CD4-positive, alpha-beta T cell treated with Interleukin-15 for 4 hours (primary cell): ENCODE measurements at regions not wholly inside any gene's neighbourhood (a gene's known extent, or its start where the extent isn't known, plus 50 kb on each side); places are given as distances from the start of the nearest gene placed in this dataset.

Experiments used
- DNase-seq: peaks from one replicate; pipeline ENCODE4 v3.0.0-alpha.2; 2020; ENCODE audit warnings: low spot score

DNA sequence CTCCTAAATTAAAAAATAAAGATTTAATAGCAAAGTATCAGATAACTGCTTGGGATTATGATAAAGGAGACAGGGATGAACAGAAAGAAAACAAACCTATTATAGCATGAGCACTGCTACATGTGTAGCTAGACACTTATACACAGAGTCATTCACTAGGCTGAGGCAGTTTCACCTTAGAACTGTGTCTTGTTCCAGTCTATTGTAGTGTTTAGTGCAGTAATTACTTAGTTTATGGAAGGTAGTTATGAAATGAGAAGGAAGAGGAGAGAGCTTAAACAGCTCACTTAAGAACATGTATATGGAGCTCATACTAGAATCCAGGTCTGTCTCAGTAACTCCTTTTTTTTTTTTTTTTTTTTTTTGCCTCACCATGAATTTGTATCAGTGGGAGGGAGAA lies 441.4 kb downstream of the PDCD6IP start:
- no peak for DNase-seq

DNA sequence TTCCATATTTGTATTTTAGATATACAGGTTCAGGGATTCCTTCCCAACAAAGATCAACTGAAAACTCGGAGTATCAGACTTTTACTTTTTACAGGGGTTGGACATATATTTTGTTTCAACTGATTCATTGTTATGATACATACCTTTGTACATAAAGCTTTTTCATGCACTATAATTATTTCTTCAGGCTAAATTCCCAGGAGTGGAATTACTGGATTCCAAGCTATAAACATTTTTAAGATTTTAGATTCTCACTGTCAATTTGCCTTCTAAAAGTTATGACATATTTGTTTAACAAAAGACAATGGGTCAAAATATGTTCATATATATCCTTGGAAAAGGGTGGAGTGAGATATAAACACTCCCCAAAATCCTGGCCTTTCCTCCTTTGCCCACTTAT lies 449.0 kb downstream of the PDCD6IP start:
- no peak for DNase-seq

DNA sequence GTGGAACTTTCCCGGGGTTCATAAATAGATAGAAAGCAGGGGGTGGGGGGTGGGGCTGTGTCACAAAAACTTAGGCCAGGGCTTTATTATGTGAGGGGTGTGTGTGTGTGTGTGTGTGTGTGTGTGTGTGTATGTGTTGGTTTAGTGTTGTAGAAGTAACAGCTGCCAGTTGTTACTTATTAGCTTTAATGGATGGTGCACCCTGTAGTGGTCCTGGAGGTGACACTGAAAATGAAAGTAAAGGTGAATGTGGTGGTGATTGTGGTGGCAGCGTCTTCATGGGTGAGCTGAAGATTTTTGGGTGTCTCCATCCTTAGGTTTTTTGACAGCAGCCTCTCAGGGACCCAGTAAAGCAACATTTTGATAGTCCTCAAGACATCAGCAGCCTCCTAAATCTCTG lies 449.9 kb downstream of the PDCD6IP start:
- DNase-seq, result no peak

DNA sequence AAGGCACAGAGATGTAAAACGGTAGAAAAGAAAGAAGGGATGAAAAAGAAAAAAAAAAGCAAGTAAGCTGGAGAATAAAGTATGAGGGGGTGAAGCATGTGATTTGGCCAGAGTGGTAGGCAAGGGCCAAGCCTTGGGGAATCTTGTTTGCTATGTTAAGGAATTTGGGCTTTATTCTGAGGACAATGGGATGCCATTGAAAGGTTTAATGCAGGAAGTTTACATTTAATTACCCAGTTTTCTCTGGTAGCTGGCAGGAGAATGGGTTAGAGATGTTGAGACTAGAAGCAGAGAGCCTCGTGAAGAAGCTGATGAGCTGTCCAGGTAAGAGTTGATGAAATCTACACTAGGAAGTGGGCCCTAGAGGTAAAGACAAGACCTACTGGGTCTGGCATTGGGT lies 455.9 kb downstream of the PDCD6IP start:
- DNase-seq, result no peak

DNA sequence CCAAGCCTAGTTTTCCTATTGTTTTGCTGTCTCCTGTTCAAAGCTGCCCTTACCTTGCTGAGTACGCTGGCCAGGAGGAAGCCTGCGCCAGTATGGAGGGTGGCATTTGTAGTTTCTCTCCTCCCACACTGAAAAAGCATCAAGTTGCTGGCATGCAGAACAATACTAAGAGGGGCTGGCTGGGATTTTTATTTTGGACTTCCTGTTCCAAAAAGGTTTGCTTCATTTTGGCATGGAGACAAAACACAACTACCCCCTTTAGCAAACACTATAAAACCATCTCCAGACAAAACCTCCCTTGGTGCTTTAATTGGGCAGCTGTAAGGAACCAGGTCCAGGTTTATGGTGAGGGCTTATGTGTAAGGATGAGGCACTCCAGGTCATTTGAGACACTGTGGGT lies 457.6 kb downstream of the PDCD6IP start:
- DNase-seq, result no peak

DNA sequence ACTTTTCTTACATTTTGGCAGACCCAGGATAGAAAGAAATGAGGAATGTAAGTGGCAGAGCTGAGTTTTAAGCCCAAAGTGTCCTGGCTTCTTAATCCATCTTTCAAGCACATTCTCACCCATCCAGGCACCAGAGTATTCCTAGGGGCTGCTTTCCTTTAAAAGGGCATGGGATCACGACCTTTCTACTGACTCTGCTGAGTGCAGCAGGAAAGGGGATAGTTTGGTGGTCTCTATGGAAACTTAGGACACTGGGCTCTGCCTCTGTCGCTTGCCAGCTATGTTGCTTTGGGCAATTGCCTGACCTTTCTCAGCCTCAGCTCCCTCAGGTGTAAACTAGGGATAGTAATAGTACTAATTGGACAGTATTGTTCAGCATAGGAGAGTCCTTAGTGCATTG lies 458.4 kb downstream of the PDCD6IP start:
- DNase-seq, result no peak

DNA sequence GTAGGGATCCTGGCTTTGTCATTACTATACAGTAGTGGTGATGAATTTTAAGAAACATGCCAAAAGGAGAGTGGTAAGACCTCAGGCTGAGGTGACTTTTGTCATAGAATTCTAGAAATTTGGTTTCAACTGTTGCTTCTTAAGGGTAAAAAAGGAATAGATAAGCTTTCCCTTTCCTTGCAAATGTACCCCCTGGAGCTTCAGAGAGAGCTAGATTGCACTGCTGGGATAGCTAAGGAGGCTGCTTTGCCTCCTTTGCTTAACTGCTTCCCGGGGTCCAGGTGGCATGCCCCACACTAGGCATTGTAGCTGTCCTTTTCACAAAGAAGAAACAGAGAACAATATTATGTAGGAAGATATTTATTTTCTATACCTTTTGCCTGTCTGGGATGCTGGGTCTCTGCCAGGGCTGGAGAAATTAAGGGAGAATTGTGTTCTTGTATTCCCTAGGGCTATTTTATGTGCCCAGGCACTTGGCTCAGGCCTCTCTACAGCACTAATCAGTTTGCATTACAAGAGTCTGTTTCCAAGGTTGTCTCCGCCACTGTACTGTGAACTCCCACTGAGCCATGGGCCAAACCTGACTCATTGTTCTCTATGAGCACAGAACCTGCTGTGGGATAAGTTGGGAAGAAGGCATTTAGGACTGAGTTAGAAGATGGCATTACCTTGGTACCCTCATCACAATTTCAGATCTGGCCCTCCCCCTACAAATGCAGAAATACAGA lies 460.0 kb downstream of the PDCD6IP start:
- no peak for DNase-seq

DNA sequence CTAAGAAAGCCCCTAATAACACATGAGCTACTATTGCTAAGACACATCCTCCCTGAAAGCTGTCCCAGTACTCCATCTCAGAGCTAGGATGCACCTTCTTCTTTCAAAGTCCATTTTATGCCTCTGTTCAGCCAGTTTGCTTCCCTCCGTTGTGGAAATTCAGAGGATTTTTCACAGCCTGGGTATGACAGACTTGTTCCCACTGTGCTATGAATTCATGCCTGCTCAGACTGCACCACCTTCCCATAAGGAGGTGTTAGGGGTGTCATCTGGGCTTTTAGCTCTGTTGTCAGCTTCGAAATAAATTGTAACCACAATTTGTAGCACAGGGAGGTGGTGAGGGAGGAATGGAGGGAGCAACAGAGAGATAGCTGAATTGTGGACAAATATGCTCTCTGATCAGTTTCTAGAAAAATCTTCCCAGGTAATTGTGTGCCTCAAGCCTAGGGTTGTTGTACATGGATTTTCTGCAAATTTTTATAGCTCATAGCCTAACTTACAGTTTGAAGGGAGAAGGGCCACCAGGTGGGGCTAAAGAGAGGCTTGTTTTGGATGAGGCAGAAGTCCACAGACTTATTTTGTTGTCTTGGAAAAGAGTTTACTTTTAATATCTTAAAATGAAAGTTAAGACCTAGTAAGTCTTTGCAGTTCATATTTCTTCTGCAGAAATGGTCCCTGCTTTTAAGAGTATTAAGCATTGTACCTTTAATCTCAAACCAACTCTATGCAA lies 462.0 kb downstream of the PDCD6IP start:
- no peak for DNase-seq

DNA sequence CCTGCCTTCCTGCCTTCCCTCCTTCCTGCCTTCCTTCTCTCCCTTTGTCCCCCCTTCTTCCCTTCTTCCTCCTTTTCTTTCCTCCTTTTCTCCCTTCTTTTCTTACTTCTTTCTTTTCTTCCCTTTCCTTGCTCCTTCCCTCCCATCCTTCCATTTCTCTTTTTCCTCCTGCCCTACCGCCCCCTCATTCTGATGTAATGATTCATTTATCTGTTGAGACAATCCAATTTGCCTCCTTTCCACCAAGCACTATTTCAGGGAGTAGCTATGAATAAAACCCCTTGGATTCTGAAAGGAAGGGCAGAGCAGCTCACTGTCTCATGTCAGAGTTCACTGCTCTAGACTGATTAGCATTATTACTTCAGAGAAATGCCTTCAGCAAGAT lies 462.6 kb downstream of the PDCD6IP start:
- DNase-seq, result no peak

DNA sequence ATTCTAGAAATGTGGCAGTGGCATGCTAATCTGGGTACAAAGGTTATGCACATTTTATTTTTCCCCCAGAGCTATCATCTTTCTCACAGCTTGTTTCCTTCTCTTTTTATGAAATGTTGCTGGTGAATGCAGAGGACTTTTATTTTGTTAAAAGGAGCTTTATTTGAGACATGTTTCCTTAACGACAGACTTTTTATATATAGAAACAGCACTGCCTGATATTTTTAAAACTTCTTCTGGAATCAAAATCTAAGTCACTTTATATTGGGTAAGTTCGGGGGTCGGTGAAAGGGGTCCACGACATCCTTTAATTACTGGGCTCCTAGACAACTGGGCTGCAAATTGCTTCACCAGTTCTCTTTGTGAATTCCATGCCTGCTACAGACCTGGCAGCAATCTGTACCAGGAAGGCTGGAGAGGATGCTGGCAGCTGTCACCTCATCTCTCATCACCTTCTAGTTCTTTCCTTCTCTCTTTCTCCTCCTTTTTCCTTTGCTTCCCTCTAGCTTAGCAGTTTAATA lies 464.7 kb downstream of the PDCD6IP start:
- DNase-seq, result no peak

DNA sequence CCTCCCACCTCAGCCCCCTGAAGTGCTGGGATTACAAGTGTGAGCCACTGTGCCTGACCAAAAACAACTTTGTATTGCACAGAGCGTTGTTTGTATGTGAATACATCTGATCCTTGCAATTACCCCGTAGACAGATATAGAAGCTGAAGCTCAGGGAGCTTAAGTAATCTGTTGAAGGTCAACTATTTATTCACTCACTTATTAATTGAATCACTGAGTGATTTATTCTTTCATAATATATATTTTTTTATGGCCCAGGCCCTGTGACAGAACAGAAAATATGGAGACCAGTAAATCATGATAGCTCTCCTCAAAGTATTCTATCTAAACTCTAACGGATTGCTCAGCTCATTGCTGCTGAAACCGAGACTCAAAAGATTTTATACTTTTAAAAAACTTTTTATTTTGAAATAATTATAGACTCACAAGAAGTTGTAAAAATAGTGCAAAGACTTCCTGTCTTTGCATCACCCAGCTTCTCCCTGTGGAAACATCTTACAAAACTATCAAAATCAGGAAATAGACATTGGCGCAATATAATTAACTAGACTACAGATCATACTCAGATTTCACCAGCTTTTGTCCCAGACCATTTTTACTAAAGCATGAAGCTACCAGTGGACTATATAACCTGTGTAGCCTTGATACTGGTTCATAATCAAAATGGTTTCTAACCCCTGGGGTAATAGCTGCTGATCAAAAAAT lies 466.1 kb downstream of the PDCD6IP start:
- DNase-seq, result no peak

DNA sequence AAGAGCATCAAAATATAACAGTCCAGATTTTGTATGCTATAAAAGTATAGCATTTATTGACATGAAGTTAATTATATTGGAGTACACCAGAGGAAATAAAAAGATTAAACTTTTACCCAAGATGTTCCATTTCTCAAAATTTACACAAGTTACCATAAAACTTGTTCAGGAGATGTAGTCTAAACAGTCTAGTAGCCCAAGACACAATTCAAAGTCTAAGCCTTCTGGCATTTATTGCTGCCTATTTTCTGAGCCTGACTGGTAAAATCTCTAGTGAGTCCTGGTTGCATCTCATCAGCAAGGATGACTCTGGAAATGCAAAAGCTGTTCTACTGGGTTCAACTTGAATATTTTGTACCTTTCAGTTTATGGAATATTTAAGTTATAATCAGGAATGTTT lies 468.7 kb downstream of the PDCD6IP start:
- DNase-seq, result no peak

DNA sequence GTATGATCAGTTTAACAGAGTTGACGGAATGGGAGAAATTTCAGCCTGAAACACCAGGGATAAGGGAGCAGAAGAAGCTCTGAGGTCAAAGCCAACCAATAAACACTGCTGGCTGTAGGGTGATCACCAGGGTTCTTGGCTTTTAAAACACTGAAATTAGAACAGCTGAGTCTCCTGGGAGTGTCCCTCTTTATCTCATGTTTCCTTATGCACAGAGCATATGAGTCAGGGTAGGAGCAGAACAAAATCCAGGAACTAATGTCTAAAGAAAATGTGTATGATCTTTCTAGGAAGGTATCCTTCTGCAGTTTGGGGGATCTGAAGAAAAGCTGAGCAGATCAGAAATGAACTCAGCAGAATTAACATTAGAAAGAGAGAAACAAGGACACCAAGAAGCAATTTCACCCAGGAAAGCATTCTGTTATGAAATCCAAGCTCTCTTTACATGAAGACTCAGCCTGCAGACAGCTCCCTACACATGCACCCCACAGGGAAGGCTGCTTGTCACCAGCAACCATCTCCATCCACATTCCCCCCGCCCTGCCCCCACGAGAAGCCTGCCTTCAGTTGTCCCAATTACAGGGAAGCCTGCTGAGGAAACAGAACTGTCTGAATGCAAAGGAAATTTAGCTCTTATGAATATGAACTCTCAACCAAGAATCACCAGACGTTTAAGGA lies 469.7 kb downstream of the PDCD6IP start:
- DNase-seq, result no peak

DNA sequence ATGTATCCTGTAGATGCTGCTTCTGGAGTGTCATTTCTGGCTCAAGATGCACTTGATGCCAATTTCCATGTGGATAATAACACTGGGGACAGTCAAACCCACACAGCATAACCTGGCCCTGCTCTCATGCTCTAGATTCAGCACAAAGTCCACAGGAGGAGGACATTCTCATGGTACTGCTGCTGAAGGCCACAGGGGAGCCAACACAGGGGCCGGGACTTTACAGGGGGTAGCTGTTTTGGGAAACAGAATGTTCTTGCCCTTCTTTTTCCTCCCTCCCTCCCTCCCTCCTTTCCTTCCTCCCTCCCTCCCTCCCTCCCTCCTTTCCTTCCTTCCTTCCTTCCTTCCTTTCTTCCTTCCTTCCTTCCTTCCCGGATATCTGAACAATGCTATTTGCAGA lies 477.4 kb downstream of the PDCD6IP start:
- no peak for DNase-seq

DNA sequence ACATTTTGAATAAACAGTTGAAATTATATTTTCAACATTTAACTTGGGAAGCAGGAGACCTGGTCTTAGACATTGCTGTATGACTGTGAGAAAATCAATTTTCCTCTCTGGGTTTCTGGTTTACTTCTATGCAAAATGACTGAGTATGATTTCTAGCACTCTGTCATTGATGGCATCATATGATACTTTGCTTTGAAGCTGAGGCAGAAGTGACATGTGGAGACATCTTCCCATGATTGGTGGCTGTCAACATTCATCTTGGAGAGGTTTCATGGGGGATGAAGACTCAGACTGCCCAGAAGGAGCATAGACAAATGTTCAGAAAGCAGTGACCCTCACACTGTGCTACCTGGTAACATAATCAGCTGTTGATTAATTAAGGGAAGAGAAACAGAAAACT lies 477.9 kb downstream of the PDCD6IP start:
- DNase-seq, result no peak

DNA sequence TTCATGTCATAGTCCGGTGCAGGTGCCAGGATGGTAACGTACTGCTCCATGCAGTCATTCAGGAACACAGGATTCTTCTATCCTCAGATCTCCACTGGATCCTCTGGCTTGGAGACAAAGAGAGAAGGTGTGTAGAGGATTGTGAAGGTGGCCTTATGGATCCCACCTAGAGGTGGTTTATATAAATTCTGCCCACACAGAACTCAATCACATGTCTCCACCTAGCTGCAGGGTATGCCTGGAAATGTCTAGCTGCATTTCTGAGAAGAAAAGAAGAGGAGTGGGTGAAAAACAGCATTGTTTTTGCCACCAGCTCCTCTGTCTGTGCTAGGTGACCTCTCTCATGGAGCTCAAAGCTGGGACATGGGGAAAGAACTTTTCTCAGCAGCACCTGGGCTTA lies 478.7 kb downstream of the PDCD6IP start:
- DNase-seq, result no peak

DNA sequence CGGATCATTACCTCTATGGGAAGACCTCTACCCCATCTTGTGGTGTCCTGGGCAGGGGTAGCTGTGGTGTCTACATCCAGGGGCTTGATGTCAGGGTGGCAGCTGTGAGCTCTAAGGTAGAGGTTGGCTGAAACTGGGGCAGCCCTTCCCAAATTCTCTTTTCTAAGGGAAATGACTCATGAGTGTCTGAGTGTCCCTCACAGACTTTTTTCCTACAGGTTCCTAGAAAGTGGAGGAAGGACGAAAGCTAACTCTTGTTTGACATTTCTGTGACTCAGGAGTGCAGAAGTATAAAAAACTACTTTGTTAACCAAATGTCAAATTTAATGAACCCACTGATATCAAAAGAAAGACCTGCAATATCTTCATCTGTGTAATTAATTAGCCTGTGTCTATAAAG lies 481.5 kb downstream of the PDCD6IP start:
- DNase-seq, result no peak

DNA sequence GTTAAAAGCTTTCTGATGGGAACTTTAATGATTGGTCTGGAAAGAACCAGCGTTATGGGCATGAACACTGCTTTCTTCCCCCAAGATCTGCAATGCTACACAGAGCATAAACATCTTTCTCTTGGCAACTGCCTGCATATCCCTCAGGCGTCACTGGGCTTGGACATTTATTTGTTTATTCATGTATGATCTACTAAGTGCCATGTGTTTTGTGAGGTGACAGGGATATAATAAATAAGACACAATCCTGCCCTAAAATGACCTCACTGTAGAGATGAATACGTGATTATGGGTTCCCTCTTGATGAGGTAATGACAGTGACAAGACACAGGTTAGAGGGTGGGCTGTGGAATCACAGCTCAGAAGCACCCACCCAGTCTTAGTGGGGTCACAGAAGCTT lies 485.3 kb downstream of the PDCD6IP start:
- no peak for DNase-seq

DNA sequence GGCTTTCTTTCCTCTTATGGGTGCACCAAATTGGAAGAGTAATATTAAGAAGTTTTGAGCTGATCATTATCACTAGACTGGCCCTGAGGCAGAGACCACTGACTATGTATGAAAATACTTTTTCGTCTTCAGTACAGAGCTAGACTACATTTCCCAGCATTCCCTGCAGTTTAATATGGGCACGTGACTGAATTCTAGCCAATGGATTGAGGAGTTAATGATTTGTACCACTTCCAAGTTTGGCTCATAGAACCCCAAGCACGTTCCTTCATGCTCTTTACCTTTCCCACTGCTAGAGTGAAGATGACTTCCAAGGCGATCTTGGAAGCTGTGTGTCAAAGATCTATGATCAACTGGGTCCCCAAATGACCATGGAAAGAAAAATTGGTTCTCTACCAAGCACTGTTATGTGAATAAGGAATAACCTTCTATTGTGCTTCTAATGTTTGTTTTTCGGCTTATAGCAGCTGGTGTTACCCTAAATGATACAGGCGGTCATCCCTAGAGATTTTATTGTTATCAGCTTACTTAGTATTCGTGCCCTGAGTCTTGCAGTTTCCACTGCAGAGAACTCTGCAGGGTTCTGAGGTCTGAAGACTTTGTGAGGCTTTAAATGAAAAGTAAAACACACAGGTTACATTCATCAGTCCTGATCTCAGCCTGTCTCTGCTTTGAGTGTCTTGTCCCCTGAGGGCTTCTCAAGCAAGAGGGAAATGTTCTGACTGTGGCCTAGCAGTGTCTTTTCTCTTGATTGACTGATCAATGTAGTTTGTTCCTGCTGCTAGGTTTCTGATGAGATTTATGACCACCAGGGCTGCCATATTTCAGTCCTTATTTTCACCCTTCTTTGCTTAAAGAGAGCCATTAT lies 486.8 kb downstream of the PDCD6IP start:
- no peak for DNase-seq

DNA sequence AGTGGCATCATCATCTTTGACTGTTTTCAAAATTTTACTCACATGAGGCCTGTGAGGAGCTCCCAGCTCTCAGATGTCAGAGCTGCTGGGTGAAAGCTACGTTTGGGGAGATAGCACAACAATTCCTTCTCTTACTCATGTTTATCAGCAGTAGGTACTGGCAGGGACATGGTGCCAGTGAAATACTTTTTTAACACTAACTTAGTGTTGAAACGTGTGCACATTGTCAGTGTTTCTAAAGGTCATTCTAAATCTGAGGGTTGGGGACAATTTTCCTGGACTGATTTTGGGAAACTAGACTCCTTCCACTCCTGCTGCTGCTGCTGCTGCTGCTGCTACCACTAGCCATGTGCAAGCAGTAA lies 487.4 kb downstream of the PDCD6IP start:
- no peak for DNase-seq

DNA sequence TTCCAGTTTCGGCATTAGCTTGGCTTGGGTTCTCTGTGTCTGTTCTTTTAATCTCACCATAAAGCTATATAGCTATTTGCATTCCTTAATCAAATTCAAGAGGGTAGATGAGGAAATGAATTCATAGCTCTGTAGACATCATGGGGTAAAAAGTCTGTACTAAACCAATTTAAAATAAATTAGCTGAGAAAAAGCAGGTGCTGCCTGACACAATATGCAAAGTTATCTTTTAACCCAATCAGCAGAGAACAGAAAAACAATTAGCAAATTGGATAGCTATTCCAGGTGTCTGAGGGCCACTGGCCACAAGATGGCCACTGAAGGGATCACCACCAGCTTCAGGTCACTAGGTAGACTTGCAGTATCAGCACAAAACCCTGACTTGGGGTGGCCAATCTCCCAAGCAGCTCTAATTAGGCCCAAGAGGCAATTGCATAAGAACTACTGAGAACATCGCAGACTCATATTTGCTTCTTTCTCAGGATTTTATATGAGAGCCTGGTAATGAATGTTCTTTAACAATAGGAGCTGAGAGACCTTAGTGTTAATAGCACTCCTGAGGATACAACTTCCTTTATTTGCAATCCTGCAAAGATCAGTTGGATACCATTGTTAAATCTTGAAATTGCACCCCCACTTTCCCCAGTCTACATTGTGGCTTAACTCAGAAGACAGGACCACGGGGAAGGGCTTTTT lies 494.3 kb downstream of the PDCD6IP start:
- DNase-seq, result no peak
